ENCODE measurements at regions not wholly inside any gene's neighbourhood (a gene's known extent, or its start where the extent isn't known, plus 50 kb on each side); places are given as distances from the start of the nearest gene placed in this dataset.

- TF ChIP-seq CTCF (IDR thresholded peaks at IDR 0.05) (no peak), POLR2A (IDR thresholded peaks at IDR 0.05) (no peak), POLR2AphosphoS5 (IDR thresholded peaks at IDR 0.05) (no peak)
Measured at GRCh38 chr3:147812186-147812911, 403.2 kb downstream of the ZIC1 start.

Data from gastroesophageal sphincter (tissue), 3 donors.